ENCODE measurements at regions not wholly inside any gene's neighbourhood (a gene's known extent, or its start where the extent isn't known, plus 50 kb on each side); places are given as distances from the start of the nearest gene placed in this dataset.
A peak's percentile ranks its signal among the peaks of the same experiment; 100 is the strongest.

DNA sequence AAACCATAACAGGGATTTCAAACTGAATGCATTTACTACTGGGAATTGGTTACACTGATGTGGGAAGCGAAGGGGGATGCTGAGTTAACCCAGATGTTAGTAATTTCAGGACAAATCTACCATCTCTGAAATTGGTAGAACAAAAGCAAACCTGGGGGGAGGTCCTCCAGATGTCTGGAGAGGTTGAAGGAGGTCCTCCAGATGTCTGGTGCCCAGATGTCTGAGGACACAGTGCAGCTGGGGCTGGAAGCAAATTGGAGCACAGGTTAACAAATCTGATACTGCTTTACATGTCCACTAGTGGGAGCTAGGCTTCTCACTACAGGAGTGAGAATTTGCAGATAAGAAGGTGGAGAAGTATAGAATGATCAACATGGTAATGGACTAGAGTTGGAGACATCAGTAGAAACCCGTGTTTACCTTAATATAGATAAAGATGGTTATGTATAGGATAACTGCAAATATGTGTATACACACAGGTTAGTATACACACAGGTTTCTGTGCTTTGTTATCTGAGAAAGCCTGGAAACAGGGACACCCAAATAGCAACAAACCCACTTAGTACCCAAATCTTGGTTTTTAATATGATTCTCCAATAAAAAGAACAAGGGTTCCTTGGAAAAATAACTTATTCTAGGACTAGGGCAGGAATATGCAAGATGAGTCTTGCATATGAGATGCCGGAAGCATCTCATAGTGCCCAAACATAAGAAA lies 162.5 kb downstream of the C12orf50 start:
- no peak overlapping the region for H3K27ac Mint-ChIP-seq
- ATAC-seq (ENCODE audit: low read depth) (no peak), DNase-seq (ENCODE audit: low spot score in 2 of 2) (no peak)
- no peaks in the 10 kb centered on the region for H3K4me1 Mint-ChIP-seq
- H3K36me3 Mint-ChIP-seq = no peaks in the 10 kb centered on the region
- H3K27me3 Mint-ChIP-seq = no peaks in the 10 kb centered on the region
- no peak overlapping the region for H3K4me3 Mint-ChIP-seq
- H3K9me3 Mint-ChIP-seq = no peaks in the 10 kb centered on the region

- H3K27me3 Mint-ChIP-seq = no peaks in the 10 kb centered on the region
- no peak overlapping the region for H3K4me3 Mint-ChIP-seq
- H3K9me3 Mint-ChIP-seq = no peaks in the 10 kb centered on the region
- no peak overlapping the region for H3K27ac Mint-ChIP-seq
- DNase-seq (ENCODE audit: low spot score in 2 of 2) (no peak), ATAC-seq (ENCODE audit: low read depth) (no peak)
- no peaks in the 10 kb centered on the region for H3K36me3 Mint-ChIP-seq
- H3K4me1 Mint-ChIP-seq = no peaks in the 10 kb centered on the region
Observed at GRCh38 chr12:87861791-87862190, 167.4 kb downstream of the C12orf50 start.

DNA sequence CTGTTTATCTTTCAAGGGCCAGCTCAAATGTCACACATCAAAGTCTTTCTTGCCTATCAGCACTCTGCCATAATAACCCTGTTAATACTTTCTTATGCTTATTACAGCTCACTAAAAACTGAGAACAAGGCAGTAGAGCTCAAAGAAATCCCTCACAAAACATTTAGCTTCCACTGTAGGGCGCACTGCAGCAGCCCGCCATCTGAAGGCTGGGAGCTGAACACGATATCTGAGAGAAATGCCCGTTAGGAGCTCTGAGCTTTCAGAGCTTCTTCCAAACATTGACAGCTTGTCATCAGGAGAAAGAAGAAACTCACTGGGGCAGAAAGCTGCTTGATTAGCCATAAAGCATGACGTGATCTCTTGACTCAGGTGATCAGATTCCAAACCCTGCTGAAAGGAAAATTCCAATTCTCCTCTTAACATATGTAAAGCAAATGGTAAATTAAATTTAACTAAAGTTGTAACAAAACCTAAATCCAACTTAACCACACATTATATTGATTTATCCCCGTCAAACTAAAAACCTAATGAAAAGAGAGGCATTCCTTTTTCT lies 175.7 kb downstream of the C12orf50 start:
- DNase-seq (ENCODE audit: low spot score in 2 of 2) (no peak), ATAC-seq (ENCODE audit: low read depth) (no peak)
- H3K9me3 Mint-ChIP-seq = no peaks in the 10 kb centered on the region
- no peaks in the 10 kb centered on the region for H3K36me3 Mint-ChIP-seq
- H3K4me3 Mint-ChIP-seq = no peak overlapping the region
- no peak overlapping the region for H3K27ac Mint-ChIP-seq
- no peaks in the 10 kb centered on the region for H3K4me1 Mint-ChIP-seq
- no peaks in the 10 kb centered on the region for H3K27me3 Mint-ChIP-seq

GRCh38 chr12:87849074-87849473 lies 180.1 kb downstream of the C12orf50 start:
- no peak for ATAC-seq (ENCODE audit: low read depth)
- H3K27ac Mint-ChIP-seq = no peak overlapping the region
- no peaks in the 10 kb centered on the region for H3K9me3 Mint-ChIP-seq
- H3K4me3 Mint-ChIP-seq = no peak overlapping the region
- peaks cover 2% of the 10 kb centered on the region for H3K4me1 Mint-ChIP-seq
- no peaks in the 10 kb centered on the region for H3K36me3 Mint-ChIP-seq
- no peak for DNase-seq (ENCODE audit: low spot score in 2 of 2)
- peaks cover 2% of the 10 kb centered on the region for H3K27me3 Mint-ChIP-seq

GRCh38 chr12:87848248-87848868 lies 180.8 kb downstream of the C12orf50 start:
- Mint-ChIP-seq H3K4me1 (peaks cover 2% of the 10 kb centered on the region), H3K4me3 (no peak overlapping the region), H3K36me3 (no peaks in the 10 kb centered on the region), H3K27me3 (peaks cover 2% of the 10 kb centered on the region), H3K9me3 (no peaks in the 10 kb centered on the region), H3K27ac (no peak overlapping the region)
- DNase-seq (ENCODE audit: low spot score in 2 of 2) = peak; percentile 12 to 42
- ATAC-seq (ENCODE audit: low read depth) = peak; percentile 61

DNA sequence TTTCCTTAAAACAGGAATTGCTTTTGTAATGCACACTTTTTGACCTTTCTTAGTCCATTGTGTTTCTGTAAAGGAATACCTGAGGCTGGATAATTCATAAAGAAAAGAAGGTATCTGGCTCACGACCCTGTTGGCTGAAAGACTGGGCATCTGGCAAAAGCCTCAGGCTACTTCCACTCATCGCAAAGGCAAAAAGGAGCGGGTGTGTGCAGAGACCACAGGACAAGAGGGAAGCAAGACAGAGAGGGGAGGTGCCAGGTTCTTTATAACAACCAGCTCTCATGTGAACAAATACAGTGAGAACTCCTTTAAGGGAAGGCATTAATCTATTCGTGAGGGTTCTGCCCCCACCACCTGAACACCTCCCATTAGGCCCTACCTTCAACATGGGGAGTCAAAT lies 182.1 kb downstream of the C12orf50 start:
- DNase-seq (ENCODE audit: low spot score in 2 of 2) = no peak
- no peak for ATAC-seq (ENCODE audit: low read depth)
- H3K36me3 Mint-ChIP-seq = no peaks in the 10 kb centered on the region
- H3K4me3 Mint-ChIP-seq = no peak overlapping the region
- H3K9me3 Mint-ChIP-seq = no peaks in the 10 kb centered on the region
- peaks cover 2% of the 10 kb centered on the region for H3K4me1 Mint-ChIP-seq
- peaks cover 2% of the 10 kb centered on the region for H3K27me3 Mint-ChIP-seq
- H3K27ac Mint-ChIP-seq = no peak overlapping the region

DNA sequence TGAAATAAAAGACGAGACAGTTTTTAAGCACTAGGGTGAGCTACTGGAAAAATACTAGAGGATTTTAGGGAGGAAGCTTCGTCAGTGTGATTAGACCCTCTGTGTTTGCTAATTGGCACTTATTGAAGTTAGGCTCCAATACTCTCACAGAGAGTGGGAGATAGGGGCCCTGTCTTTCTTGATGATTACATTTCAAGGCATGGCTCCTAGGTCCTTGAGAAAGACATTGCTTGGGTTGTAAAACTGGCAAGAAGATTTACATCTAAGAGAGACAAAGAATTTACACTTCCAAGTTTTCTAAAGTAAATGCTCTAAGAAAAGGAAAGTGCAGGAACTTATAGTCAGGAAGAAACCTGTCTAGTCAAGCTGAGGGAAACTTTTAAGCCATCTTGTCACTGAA lies 183.2 kb downstream of the C12orf50 start:
- DNase-seq (ENCODE audit: low spot score in 2 of 2) (no peak), ATAC-seq (ENCODE audit: low read depth) (no peak)

GRCh38 chr12:87841935-87842334 lies 187.3 kb downstream of the C12orf50 start:
- no peak for ATAC-seq (ENCODE audit: low read depth)

More for the DNA sequence above, 183.2 kb downstream of the C12orf50 start:
- Mint-ChIP-seq H3K4me3 (no peak overlapping the region), H3K36me3 (no peaks in the 10 kb centered on the region), H3K27ac (no peak overlapping the region), H3K9me3 (no peaks in the 10 kb centered on the region), H3K4me1 (peaks cover 2% of the 10 kb centered on the region), H3K27me3 (peaks cover 2% of the 10 kb centered on the region)

DNA sequence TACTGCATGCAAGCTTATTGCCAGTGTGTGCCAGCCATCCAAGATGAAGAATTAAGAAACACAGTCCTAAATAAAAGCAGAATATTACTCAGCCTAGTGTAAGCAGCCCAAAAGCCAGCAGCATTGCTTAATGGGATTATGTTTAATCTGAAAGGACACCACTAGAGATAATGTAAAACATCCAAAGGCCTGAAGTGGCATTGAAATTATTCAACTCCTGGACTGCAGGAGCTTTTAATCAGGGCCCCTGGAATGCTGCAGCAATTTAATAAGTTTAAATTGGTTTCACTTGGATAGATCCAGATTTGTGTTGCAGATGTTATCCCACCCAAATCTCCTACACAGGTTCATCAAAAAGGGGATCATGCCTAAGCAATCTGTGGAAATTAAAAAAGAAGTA lies 193.0 kb downstream of the C12orf50 start:
- no peak overlapping the region for H3K4me3 Mint-ChIP-seq
- H3K4me1 Mint-ChIP-seq = no peaks in the 10 kb centered on the region
- ATAC-seq (ENCODE audit: low read depth) = no peak
- H3K9me3 Mint-ChIP-seq = peaks cover 3% of the 10 kb centered on the region
- no peaks in the 10 kb centered on the region for H3K36me3 Mint-ChIP-seq
- DNase-seq (ENCODE audit: low spot score in 2 of 2) = no peak
- no peaks in the 10 kb centered on the region for H3K27me3 Mint-ChIP-seq
- no peak overlapping the region for H3K27ac Mint-ChIP-seq

More at GRCh38 chr12:87841935-87842334, 187.3 kb downstream of the C12orf50 start:
- no peak for DNase-seq (ENCODE audit: low spot score in 2 of 2)
- Mint-ChIP-seq H3K9me3 (no peaks in the 10 kb centered on the region), H3K27me3 (no peaks in the 10 kb centered on the region), H3K4me3 (no peak overlapping the region), H3K27ac (no peak overlapping the region), H3K36me3 (no peaks in the 10 kb centered on the region), H3K4me1 (no peaks in the 10 kb centered on the region)

GRCh38 chr12:87828382-87828973 lies 200.7 kb downstream of the C12orf50 start:
- Mint-ChIP-seq H3K27me3 (no peaks in the 10 kb centered on the region), H3K4me3 (no peak overlapping the region), H3K27ac (no peak overlapping the region), H3K9me3 (peaks cover 3% of the 10 kb centered on the region), H3K4me1 (no peaks in the 10 kb centered on the region), H3K36me3 (no peaks in the 10 kb centered on the region)
- no peak for DNase-seq (ENCODE audit: low spot score in 2 of 2)
- no peak for ATAC-seq (ENCODE audit: low read depth)

DNA sequence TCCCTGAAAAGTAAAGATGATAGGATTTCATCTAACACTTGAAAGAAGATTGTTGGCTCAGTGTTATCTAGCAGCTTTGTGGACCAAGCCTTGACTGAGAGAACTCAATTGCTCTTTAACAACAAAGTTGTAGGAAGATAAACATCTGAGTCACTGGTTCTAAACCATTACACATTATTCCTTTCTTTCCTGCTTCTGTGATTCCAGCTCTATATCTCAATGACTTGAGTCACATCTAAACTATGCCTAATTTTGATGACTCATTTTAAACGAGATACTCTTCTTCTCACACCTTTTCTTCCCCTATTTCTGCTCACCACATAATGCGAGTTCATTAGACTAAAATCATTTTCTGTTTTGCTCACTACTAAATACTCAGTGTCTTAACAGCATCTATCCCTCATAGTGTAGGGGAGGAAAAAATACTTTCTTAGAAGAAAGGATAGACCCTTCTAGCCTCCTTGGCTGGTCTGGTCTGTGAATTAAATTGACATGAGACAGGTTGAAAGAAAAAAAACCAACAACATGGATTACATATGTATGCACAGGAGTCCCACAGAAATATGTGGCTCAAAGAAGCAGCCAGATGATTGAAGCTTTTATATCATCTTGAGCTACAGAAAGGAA lies 201.4 kb downstream of the C12orf50 start:
- Mint-ChIP-seq H3K27me3 (no peaks in the 10 kb centered on the region), H3K27ac (no peak overlapping the region), H3K9me3 (peaks cover 3% of the 10 kb centered on the region), H3K4me1 (no peaks in the 10 kb centered on the region), H3K36me3 (no peaks in the 10 kb centered on the region), H3K4me3 (no peak overlapping the region)
- DNase-seq (ENCODE audit: low spot score in 2 of 2) (no peak), ATAC-seq (ENCODE audit: low read depth) (no peak)

DNA sequence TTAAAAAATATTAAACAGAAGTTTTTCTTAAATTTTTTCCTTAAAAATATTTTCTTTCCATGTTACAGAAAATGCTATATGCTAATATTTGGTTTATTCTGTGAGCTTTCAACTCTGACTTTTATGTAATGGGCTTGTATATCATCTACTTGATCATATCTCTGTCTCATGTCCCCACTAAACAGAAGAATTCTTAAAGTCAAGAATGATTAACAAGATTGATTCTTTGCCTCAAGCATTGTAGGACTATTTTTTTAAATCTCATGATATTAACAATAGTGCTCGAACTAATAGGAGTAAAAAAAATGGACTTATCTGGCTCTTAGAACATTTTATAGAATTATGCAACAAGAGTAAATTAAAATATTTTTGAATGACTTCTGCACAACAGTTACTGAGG lies 206.3 kb downstream of the C12orf50 start:
- H3K9me3 Mint-ChIP-seq = no peaks in the 10 kb centered on the region
- H3K4me3 Mint-ChIP-seq = no peak overlapping the region
- peaks cover 5% of the 10 kb centered on the region for H3K27me3 Mint-ChIP-seq
- no peak overlapping the region for H3K27ac Mint-ChIP-seq
- H3K4me1 Mint-ChIP-seq = no peaks in the 10 kb centered on the region
- no peak for ATAC-seq (ENCODE audit: low read depth)
- DNase-seq (ENCODE audit: low spot score in 2 of 2) = no peak
- H3K36me3 Mint-ChIP-seq = no peaks in the 10 kb centered on the region

- H3K9me3 Mint-ChIP-seq = no peaks in the 10 kb centered on the region
- H3K4me3 Mint-ChIP-seq = no peak overlapping the region
- peaks cover 5% of the 10 kb centered on the region for H3K27me3 Mint-ChIP-seq
- H3K36me3 Mint-ChIP-seq = no peaks in the 10 kb centered on the region
- no peaks in the 10 kb centered on the region for H3K4me1 Mint-ChIP-seq
- no peak for ATAC-seq (ENCODE audit: low read depth)
- no peak overlapping the region for H3K27ac Mint-ChIP-seq
- DNase-seq (ENCODE audit: low spot score in 2 of 2) = no peak
Observed at GRCh38 chr12:87820524-87821202, 208.5 kb downstream of the C12orf50 start.

GRCh38 chr12:87818441-87818840 lies 210.8 kb downstream of the C12orf50 start:
- H3K27me3 Mint-ChIP-seq = peaks cover 5% of the 10 kb centered on the region
- H3K4me1 Mint-ChIP-seq = no peaks in the 10 kb centered on the region
- H3K36me3 Mint-ChIP-seq = no peaks in the 10 kb centered on the region
- H3K4me3 Mint-ChIP-seq = no peak overlapping the region
- ATAC-seq (ENCODE audit: low read depth) = no peak
- no peaks in the 10 kb centered on the region for H3K9me3 Mint-ChIP-seq
- no peak overlapping the region for H3K27ac Mint-ChIP-seq
- DNase-seq (ENCODE audit: low spot score in 2 of 2) = no peak

All from memory B cell (primary cell).